Karpas-422 (cell line): ENCODE measurements at regions not wholly inside any gene's neighbourhood (a gene's known extent, or its start where the extent isn't known, plus 50 kb on each side); places are given as distances from the start of the nearest gene placed in this dataset.
"Not testable (repeated sequence)": the region's sequence is repeated elsewhere in the genome, so short reads cannot be mapped to it uniquely, and the experiment has no call there.

ENCODE experiments used
- DNase-seq: peaks from one replicate; pipeline ENCODE4 v3.0.0-alpha.2; 2015
- H2AFZ ChIP-seq: fragments of 200-600 bp; sonication (generic); 2 replicates; pipeline ENCODE4 v1.6.1; 2014; ENCODE audit warnings: antibody characterized with exemption, low read length, mixed read lengths
- H3K27ac ChIP-seq: fragments of 200-600 bp; sonication (generic); 2 replicates; pipeline ENCODE4 v1.5.1; 2014; ENCODE audit warnings: mild to moderate bottlenecking, low read length, moderate library complexity
- H3K27me3 ChIP-seq: fragments of 200-600 bp; sonication (generic); 2 replicates; pipeline ENCODE4 v1.6.1; 2014; ENCODE audit warnings: low read length, mixed read lengths
- H3K36me3 ChIP-seq: fragments of 200-600 bp; sonication (generic); 2 replicates; pipeline ENCODE4 v1.6.1; 2014; ENCODE audit warnings: low read length, mixed read lengths; ENCODE audit not compliant: insufficient read depth
- H3K4me1 ChIP-seq: fragments of 200-600 bp; sonication (generic); 2 replicates; pipeline ENCODE4 v1.6.1; 2014; ENCODE audit warnings: mild to moderate bottlenecking, low read length, mixed read lengths
- H3K4me2 ChIP-seq: fragments of 200-600 bp; sonication (generic); 2 replicates; pipeline ENCODE4 v1.6.1; 2014; ENCODE audit warnings: low read length, low read depth, mild to moderate bottlenecking; ENCODE audit not compliant: poor library complexity, severe bottlenecking
- H3K4me3 ChIP-seq: fragments of 200-600 bp; sonication (generic); 2 replicates; pipeline ENCODE4 v1.5.1; 2014; ENCODE audit warnings: mild to moderate bottlenecking, antibody characterized with exemption, low read length, mixed read lengths
- H3K79me2 ChIP-seq: fragments of 200-600 bp; sonication (generic); 2 replicates; pipeline ENCODE4 v1.6.1; 2014; ENCODE audit warnings: mild to moderate bottlenecking, low read length, mixed read lengths
- H3K9ac ChIP-seq: fragments of 200-600 bp; sonication (generic); 2 replicates; pipeline ENCODE4 v1.6.0; 2014; ENCODE audit warnings: low read length
- H3K9me2 ChIP-seq: fragments of 200-600 bp; sonication (generic), shearing (Covaris generic); replicated peaks from 2 replicates; pipeline ENCODE4 v1.6.0; 2014; ENCODE audit warnings: mild to moderate bottlenecking, low read length, moderate library complexity; ENCODE audit not compliant: insufficient read depth
- H3K9me3 ChIP-seq: fragments of 300-700, 200-600 bp; sonication (generic); 2 replicates; pipeline ENCODE4 v1.6.1; 2014; ENCODE audit warnings: low read length, mixed read lengths
- H4K20me1 ChIP-seq: fragments of 200-600 bp; sonication (generic); 2 replicates; pipeline ENCODE4 v1.6.1; 2014; ENCODE audit warnings: mild to moderate bottlenecking, antibody characterized with exemption, low read length, low read depth; ENCODE audit not compliant: insufficient read depth

DNA sequence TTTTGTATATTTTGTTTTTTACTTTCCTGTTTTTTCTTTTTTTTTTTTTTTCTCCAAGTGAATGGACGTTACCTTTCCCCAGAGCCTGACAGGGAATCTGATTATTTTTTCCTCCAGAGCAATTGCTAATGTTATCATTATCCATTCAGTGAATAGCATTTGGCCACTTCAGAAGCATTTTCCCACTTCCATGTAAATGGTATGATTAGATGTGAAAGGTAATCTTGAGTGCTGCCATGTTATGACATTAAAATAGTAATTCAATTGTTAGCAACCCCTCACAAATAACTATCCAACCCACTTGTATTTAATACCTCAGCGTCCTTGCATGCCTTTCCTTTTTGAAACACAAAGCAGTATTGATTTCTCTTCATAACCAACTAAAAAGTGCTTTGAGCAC is 1243.8 kb downstream of the CDH8 start:
- Histone ChIP-seq H3K36me3 (no peaks in the 10 kb centered on the region), H3K27me3 (no peaks in the 10 kb centered on the region)
- no peak for DNase-seq

DNA sequence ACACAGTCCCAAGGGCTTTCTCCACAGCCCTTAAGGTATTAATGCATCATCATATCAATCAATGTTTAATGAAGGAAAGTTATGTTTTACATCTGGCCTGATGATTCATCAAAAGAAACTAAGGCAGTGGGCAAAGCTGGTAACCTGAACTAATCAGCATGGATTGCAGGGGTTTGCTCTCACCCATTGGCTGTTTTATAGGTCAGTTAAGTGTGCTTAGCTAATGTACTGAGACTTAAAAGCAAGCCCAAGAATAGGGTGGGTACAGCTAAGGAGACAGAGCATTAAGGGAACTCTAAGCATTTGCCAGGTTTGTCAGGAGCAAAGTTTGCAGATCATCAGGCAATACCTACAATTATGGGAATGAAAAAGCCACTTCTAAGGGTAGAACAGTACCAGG is 1247.6 kb downstream of the CDH8 start:
- no peak overlapping the region for H3K4me3 ChIP-seq
- no peak overlapping the region for H3K9ac ChIP-seq
- no peaks in the 10 kb centered on the region for H3K4me1 ChIP-seq
- no peaks in the 10 kb centered on the region for H3K9me2 ChIP-seq
- no peaks in the 10 kb centered on the region for H3K79me2 ChIP-seq
- H4K20me1 ChIP-seq: no peaks in the 10 kb centered on the region
- no peak overlapping the region for H3K4me2 ChIP-seq
- no peak overlapping the region for H2AFZ ChIP-seq
- H3K27me3 ChIP-seq: no peaks in the 10 kb centered on the region
- peaks cover 42% of the 10 kb centered on the region for H3K9me3 ChIP-seq
- H3K36me3 ChIP-seq: no peaks in the 10 kb centered on the region
- DNase-seq: no peak
- no peak overlapping the region for H3K27ac ChIP-seq

More for the DNA sequence above, 1243.8 kb downstream of the CDH8 start:
- no peak overlapping the region for H3K27ac ChIP-seq
- H3K4me3 ChIP-seq: no peak overlapping the region
- no peaks in the 10 kb centered on the region for H3K9me2 ChIP-seq
- no peak overlapping the region for H3K4me2 ChIP-seq
- H3K79me2 ChIP-seq: no peaks in the 10 kb centered on the region
- H3K9me3 ChIP-seq: peaks cover 49% of the 10 kb centered on the region
- H3K9ac ChIP-seq: no peak overlapping the region
- no peaks in the 10 kb centered on the region for H3K4me1 ChIP-seq
- no peak overlapping the region for H2AFZ ChIP-seq
- H4K20me1 ChIP-seq: no peaks in the 10 kb centered on the region

DNA sequence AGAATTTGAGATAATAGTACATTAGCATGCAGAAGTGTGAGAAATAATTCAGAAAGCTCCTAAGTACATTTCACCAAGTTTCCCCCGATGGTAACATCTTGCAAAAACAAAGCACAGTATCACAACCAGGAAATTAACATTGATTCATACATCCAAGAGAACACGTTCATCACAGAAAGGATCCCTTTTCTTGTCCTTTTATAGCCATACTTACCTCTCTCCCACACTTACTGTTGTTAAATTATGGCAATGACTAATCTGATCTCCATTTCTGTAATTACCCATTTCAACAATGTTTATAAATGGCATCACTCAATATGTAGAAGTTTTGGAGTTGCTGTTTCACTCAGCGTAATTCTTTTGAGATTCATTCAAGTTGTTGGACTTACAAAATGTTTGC is 1260.0 kb downstream of the CDH8 start:
- no peak overlapping the region for H3K4me2 ChIP-seq
- H2AFZ ChIP-seq: no peak overlapping the region
- peaks cover 28% of the 10 kb centered on the region for H3K9me3 ChIP-seq
- H3K9me2 ChIP-seq: no peaks in the 10 kb centered on the region
- H3K4me1 ChIP-seq: no peaks in the 10 kb centered on the region
- no peaks in the 10 kb centered on the region for H3K36me3 ChIP-seq
- no peak overlapping the region for H3K4me3 ChIP-seq
- DNase-seq: no peak
- H3K79me2 ChIP-seq: no peaks in the 10 kb centered on the region
- H4K20me1 ChIP-seq: no peaks in the 10 kb centered on the region
- no peak overlapping the region for H3K9ac ChIP-seq
- no peaks in the 10 kb centered on the region for H3K27me3 ChIP-seq
- H3K27ac ChIP-seq: no peak overlapping the region

DNA sequence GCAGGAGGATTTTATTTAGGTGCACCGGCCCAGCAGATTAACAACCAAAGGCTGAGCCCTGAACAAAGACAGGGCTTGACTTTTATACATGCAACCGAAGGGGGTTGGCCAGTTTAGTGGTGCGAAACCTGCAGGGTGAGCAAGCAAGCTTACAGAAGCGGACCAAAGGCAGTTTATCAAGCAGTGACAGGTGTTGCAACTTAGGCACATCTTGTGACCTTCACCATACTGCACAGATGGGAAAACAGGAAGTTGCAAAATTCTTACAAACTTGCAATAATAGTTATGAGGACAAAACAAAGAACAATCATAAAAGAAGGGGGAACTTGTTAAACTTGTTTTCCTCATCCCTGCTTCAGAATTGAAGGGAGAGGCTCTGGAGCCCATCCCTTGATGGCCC is 1265.1 kb downstream of the CDH8 start:
- Histone ChIP-seq H4K20me1 (no peaks in the 10 kb centered on the region), H3K9me2 (no peaks in the 10 kb centered on the region), H3K36me3 (no peaks in the 10 kb centered on the region), H3K27me3 (no peaks in the 10 kb centered on the region), H2AFZ (no peak overlapping the region), H3K9me3 (peaks cover 34% of the 10 kb centered on the region), H3K4me3 (no peak overlapping the region), H3K4me2 (no peak overlapping the region), H3K4me1 (no peaks in the 10 kb centered on the region), H3K79me2 (no peaks in the 10 kb centered on the region), H3K9ac (no peak overlapping the region), H3K27ac (no peak overlapping the region)
- DNase-seq: no peak

- not testable (repeated sequence) for H3K27ac ChIP-seq, H2AFZ ChIP-seq, H3K4me3 ChIP-seq, H4K20me1 ChIP-seq, H3K27me3 ChIP-seq, H3K36me3 ChIP-seq, H3K9ac ChIP-seq, H3K4me2 ChIP-seq, H3K4me1 ChIP-seq, DNase-seq, H3K79me2 ChIP-seq, H3K9me2 ChIP-seq
- peaks cover 32% of the 10 kb centered on the region for H3K9me3 ChIP-seq
These were observed 1265.9 kb downstream of the CDH8 start for GRCh38 chr16:60770384-60770783.

DNA sequence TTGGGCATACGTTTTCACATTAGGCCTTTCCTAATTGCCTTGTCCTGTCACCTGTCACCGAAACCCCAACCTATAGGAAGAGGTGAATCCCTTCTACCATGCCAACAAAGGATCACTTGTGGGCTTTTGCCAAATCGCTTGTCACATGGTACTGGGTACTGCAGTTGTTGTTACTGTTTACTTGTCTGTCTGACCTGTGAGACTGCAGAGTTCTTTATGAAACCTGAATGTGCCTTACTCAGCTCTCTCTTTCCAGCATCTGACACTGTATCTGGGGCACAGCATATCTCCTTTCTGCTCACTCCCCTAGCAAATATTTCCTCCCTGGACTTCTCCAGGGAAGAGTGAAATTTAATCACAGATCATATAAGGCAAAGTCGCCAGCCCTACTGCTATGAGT is 1272.4 kb downstream of the CDH8 start:
- no peaks in the 10 kb centered on the region for H3K27me3 ChIP-seq
- H3K4me2 ChIP-seq: no peak overlapping the region
- peaks cover 24% of the 10 kb centered on the region for H3K9me3 ChIP-seq
- H3K79me2 ChIP-seq: no peaks in the 10 kb centered on the region
- H3K4me1 ChIP-seq: no peaks in the 10 kb centered on the region
- DNase-seq: no peak
- no peak overlapping the region for H3K9ac ChIP-seq
- H3K27ac ChIP-seq: no peak overlapping the region
- H2AFZ ChIP-seq: no peak overlapping the region
- H3K36me3 ChIP-seq: no peaks in the 10 kb centered on the region
- H3K4me3 ChIP-seq: no peak overlapping the region
- H3K9me2 ChIP-seq: no peaks in the 10 kb centered on the region
- no peaks in the 10 kb centered on the region for H4K20me1 ChIP-seq

DNA sequence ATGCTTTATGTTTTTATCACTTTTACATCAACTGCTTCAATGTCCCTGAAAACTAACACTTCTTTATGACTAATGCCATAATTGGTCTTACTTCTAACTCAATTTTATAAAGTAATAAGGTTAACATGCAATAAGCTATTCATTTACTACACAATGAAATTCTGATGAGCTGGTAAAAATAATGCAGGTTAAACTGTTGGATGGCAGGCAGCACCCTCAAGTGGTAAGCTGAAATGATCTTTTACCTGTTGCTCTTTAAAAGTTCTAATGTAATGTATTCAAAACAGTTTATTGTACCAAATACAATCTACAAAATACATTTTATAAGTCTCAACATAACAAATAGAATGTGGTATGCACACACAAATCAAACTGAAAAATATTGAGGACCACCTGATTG is 1280.3 kb downstream of the CDH8 start:
- H3K36me3 ChIP-seq: no peaks in the 10 kb centered on the region
- no peak overlapping the region for H3K4me3 ChIP-seq
- no peaks in the 10 kb centered on the region for H3K27me3 ChIP-seq
- no peaks in the 10 kb centered on the region for H3K79me2 ChIP-seq
- peaks cover 19% of the 10 kb centered on the region for H3K9me3 ChIP-seq
- no peaks in the 10 kb centered on the region for H4K20me1 ChIP-seq
- no peak overlapping the region for H3K4me2 ChIP-seq
- no peak for DNase-seq
- no peak overlapping the region for H2AFZ ChIP-seq
- no peak overlapping the region for H3K27ac ChIP-seq
- H3K9ac ChIP-seq: no peak overlapping the region
- no peaks in the 10 kb centered on the region for H3K9me2 ChIP-seq
- H3K4me1 ChIP-seq: no peaks in the 10 kb centered on the region

GRCh38 chr16:60748366-60748765 is 1287.9 kb downstream of the CDH8 start:
- DNase-seq: no peak
- Histone ChIP-seq H3K27me3 (no peaks in the 10 kb centered on the region), H3K27ac (no peak overlapping the region), H3K79me2 (no peaks in the 10 kb centered on the region), H3K9me3 (peaks cover 14% of the 10 kb centered on the region), H3K4me1 (no peaks in the 10 kb centered on the region), H3K9ac (no peak overlapping the region), H3K36me3 (no peaks in the 10 kb centered on the region), H3K4me3 (no peak overlapping the region), H2AFZ (no peak overlapping the region), H4K20me1 (no peaks in the 10 kb centered on the region), H3K9me2 (no peaks in the 10 kb centered on the region), H3K4me2 (no peak overlapping the region)

GRCh38 chr16:60744198-60744597 is 1292.0 kb downstream of the CDH8 start:
- H2AFZ ChIP-seq: no peak overlapping the region
- H3K27me3 ChIP-seq: no peaks in the 10 kb centered on the region
- no peak overlapping the region for H3K27ac ChIP-seq
- no peaks in the 10 kb centered on the region for H3K79me2 ChIP-seq
- H4K20me1 ChIP-seq: no peaks in the 10 kb centered on the region
- no peaks in the 10 kb centered on the region for H3K9me2 ChIP-seq
- no peak overlapping the region for H3K4me3 ChIP-seq
- H3K9me3 ChIP-seq: peaks cover 20% of the 10 kb centered on the region
- H3K4me1 ChIP-seq: no peaks in the 10 kb centered on the region
- H3K9ac ChIP-seq: no peak overlapping the region
- H3K36me3 ChIP-seq: no peaks in the 10 kb centered on the region
- no peak overlapping the region for H3K4me2 ChIP-seq
- no peak for DNase-seq
